Thyroid gland (tissue), 4 donors: ENCODE measurements at regions not wholly inside any gene's neighbourhood (a gene's known extent, or its start where the extent isn't known, plus 50 kb on each side); places are given as distances from the start of the nearest gene placed in this dataset.

Source experiments
- CTCF ChIP-seq, 6 experiments: fragments of 200-600 bp in 3 of 6; fragments of 450-650 bp in 3 of 6; sonication (generic) in 3 of 6; IDR thresholded peaks; one replicate each; pipeline ENCODE4 v1.5.1; 2016 to 2019; ENCODE audit warnings: antibody characterized with exemption in 6 of 6, mild to moderate bottlenecking in 2 of 6, inconsistent platforms in 1 of 6, moderate library complexity in 1 of 6
- POLR2A ChIP-seq, 2 donors: fragments of 450-650 bp; IDR thresholded peaks; one replicate each; pipeline ENCODE4 v1.6.1; 2017; ENCODE audit warnings: antibody characterized with exemption in 2 of 2, mild to moderate bottlenecking in 2 of 2, moderate library complexity in 1 of 2

DNA sequence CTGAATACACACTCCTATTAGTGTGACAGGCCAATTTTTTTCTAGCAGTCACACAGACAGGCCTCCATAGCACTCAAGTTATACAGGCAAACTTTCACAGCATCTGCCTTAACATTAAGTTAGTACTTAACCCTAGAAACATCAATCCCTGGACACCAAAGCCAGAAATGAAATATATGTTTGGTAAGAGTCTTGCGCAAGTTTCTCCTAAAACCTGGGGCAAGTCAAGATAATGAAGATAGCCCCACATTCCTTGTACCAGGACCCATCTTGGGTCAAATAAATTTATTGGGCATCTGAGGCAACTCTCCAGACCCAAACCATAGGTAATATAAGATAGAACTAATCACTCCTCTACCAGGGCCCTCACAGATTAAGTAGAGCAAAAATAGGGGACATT is 70.8 kb upstream of the ZNF92 start:
- TF ChIP-seq CTCF (IDR thresholded peaks at IDR 0.05) (no peak), POLR2A (IDR thresholded peaks at IDR 0.05) (no peak)
